Skeletal muscle tissue (tissue), 3 donors: ENCODE measurements at regions not wholly inside any gene's neighbourhood (a gene's known extent, or its start where the extent isn't known, plus 50 kb on each side); places are given as distances from the start of the nearest gene placed in this dataset.

Experiments used
- H3K27ac ChIP-seq: one replicate; pipeline ENCODE4 v1.7.0; 2013; ENCODE audit warnings: mild to moderate bottlenecking, low read depth, low read length, inconsistent platforms
- H3K27me3 ChIP-seq, 3 donors: one replicate each; pipeline ENCODE4 v1.7.0; 2013; ENCODE audit warnings: low read length in 3 of 3; ENCODE audit not compliant: control insufficient read depth in 3 of 3, insufficient read depth in 3 of 3
- H3K36me3 ChIP-seq, 3 donors: one replicate each; pipeline ENCODE4 v1.7.0; 2013; ENCODE audit warnings: low read length in 3 of 3; ENCODE audit not compliant: control insufficient read depth in 3 of 3, insufficient read depth in 3 of 3
- H3K4me1 ChIP-seq, 3 donors: one replicate each; pipeline ENCODE4 v1.7.0; 2013; ENCODE audit warnings: low read length in 3 of 3, mild to moderate bottlenecking in 3 of 3; ENCODE audit not compliant: control insufficient read depth in 3 of 3, insufficient read depth in 3 of 3
- H3K4me3 ChIP-seq, 3 donors: one replicate each; pipeline ENCODE4 v1.7.0; 2013; ENCODE audit warnings: low read length in 3 of 3
- H3K9ac ChIP-seq, 3 donors: one replicate each; pipeline ENCODE4 v1.7.0; 2013; ENCODE audit warnings: low read length in 3 of 3, mild to moderate bottlenecking in 3 of 3, moderate library complexity in 2 of 3, low read depth in 1 of 3
- H3K9me3 ChIP-seq, 3 donors: one replicate each; pipeline ENCODE4 v1.7.0; 2013; ENCODE audit warnings: low read length in 3 of 3; ENCODE audit not compliant: control insufficient read depth in 3 of 3
- donor health status: Osteomylitis.

DNA sequence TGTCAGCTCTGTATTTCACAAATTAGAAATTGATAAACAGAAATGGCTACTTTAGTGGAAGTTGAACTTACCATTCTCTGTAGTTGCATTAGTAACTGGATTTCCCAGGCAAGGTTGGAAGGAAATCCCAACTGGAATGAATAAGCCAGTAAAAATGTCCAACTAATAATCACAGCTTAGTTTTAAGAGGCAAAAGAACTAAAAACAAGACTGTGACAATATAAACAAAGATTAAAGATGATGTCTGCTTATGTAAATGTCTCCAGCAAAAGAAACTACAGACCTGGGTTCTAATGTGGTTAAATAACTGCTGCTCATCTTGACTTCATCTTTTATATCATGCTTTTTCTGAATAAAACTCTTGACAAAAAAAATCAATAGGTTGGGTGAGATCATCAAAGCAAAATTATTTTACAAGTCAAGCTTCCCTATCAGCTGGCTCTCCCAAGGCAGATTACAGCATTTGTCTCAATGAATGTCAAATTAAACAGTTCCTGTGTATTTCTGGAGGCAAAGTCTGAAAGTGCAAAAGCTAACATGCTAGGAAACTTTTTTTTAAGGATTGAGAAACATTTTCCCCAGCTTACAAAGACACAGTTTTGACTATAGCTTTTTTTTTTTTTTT lies 62.3 kb upstream of the HMHB1 start:
- H3K4me3 ChIP-seq, result no peak overlapping the region
- H3K27me3 ChIP-seq, result no peaks in the 10 kb centered on the region
- H3K36me3 ChIP-seq, result no peaks in the 10 kb centered on the region
- H3K27ac ChIP-seq, result no peak overlapping the region
- no peak overlapping the region for H3K9ac ChIP-seq
- H3K9me3 ChIP-seq, result no peaks in the 10 kb centered on the region
- H3K4me1 ChIP-seq, result no peaks in the 10 kb centered on the region

DNA sequence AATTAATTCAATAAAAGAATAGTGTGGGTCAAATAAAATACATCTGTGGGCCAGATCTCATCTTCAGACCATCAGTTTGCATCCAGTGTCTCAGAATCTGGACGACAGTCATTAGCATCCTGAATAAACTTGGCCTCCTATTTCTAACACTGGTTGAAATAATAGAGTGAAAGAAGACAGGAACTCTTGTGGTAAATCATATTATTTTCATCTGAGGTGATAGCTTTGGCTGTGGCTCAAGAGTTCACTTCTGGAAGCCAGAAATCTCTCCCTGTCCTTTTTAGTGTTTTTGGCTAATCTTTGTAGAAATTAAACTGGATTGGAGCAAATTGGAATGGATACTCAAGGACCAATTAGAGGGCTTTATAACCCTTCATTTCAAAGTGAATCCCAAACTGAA lies 63.4 kb upstream of the HMHB1 start:
- Histone ChIP-seq H3K9ac (no peak overlapping the region), H3K4me3 (no peak overlapping the region)

DNA sequence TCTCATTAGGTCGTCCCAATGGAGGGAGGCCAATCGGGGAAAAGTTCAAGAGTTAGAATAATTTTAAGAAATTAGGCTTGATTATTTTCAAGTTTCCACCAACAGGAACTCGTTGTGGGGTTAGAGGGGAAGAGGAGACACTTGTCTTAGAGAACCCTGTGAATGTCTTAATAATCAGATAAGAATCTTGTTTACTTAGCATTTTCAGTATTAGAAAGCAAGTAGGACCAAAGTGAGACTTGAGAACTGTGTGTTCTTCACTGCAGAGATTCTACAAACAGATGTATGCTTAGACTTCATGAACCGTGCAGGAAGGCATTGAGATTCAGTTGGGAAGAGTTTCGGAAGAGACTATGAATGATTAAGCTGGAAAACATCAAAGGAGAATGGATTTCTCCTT lies 69.0 kb upstream of the HMHB1 start:
- Histone ChIP-seq H3K4me3 (no peak overlapping the region), H3K9me3 (no peaks in the 10 kb centered on the region), H3K4me1 (no peaks in the 10 kb centered on the region), H3K9ac (no peak overlapping the region), H3K27ac (no peak overlapping the region), H3K27me3 (no peaks in the 10 kb centered on the region), H3K36me3 (no peaks in the 10 kb centered on the region)

More for the DNA sequence above, 63.4 kb upstream of the HMHB1 start:
- H3K4me1 ChIP-seq, result no peaks in the 10 kb centered on the region
- no peaks in the 10 kb centered on the region for H3K36me3 ChIP-seq
- H3K27ac ChIP-seq, result no peak overlapping the region
- H3K27me3 ChIP-seq, result no peaks in the 10 kb centered on the region
- H3K9me3 ChIP-seq, result no peaks in the 10 kb centered on the region

DNA sequence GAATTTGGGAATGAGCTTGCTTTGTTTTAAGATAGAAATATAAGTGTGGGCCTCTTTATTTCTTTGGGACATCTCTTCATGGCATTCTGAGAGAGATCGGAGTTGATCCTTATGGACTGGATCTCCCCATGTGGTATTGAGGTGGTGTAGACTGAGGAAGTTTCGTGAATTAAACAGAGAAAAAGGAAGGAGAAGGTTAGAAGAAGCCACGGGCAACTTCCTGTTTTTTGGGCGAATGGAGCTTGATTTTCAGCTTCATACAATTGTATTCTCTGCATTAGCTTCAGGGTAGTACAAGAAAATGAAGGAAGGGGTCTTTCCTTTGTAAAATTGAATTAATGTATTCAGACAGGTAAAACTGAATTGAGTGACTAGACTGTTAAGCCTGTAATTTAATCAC lies 70.5 kb upstream of the HMHB1 start:
- Histone ChIP-seq H3K9ac (no peak overlapping the region), H3K27me3 (no peaks in the 10 kb centered on the region), H3K4me3 (no peak overlapping the region), H3K4me1 (no peaks in the 10 kb centered on the region), H3K9me3 (no peaks in the 10 kb centered on the region), H3K27ac (no peak overlapping the region), H3K36me3 (no peaks in the 10 kb centered on the region)

DNA sequence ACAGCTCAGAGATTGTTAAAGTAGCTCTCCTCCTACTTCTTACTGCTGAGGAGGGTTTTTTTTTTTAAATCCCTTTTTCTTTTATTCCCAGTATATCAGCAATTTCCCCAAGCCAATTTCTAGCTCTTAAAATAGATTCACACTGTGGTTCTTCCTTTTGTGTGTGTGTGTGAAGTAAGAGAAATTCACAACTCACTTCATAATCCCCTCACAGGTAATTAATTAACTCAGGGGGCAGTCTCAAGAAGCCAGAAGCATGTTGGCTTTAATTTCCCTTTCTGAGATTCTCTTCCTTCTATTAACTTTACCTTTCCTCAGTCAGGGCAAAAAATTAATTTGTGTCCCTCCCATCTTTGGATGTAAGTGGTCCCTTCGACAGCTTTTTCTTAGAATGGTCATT lies 71.0 kb upstream of the HMHB1 start:
- Histone ChIP-seq H3K9me3 (no peaks in the 10 kb centered on the region), H3K4me3 (no peak overlapping the region), H3K9ac (no peak overlapping the region), H3K27ac (no peak overlapping the region), H3K36me3 (no peaks in the 10 kb centered on the region), H3K27me3 (no peaks in the 10 kb centered on the region), H3K4me1 (no peaks in the 10 kb centered on the region)

DNA sequence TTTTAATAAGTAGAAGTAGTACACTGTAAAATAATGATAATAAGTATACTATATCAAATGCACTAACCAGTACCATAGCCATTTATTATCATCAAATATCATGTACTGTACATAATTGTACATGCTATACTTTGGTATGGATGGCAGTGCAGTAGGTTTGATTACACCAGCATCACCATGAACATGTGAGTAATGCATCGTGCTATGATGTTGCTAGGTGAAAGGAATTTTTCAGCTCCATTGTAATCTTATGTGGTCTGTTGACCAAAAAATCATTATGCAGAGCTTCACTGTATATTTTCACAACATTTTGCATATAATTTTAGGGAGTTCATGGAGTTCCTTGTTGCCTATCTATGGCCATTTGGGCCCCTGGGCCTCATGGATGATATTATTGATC lies 72.2 kb upstream of the HMHB1 start:
- Histone ChIP-seq H3K4me1 (no peaks in the 10 kb centered on the region), H3K9me3 (no peaks in the 10 kb centered on the region), H3K36me3 (no peaks in the 10 kb centered on the region), H3K9ac (no peak overlapping the region), H3K27me3 (no peaks in the 10 kb centered on the region), H3K4me3 (no peak overlapping the region), H3K27ac (no peak overlapping the region)

DNA sequence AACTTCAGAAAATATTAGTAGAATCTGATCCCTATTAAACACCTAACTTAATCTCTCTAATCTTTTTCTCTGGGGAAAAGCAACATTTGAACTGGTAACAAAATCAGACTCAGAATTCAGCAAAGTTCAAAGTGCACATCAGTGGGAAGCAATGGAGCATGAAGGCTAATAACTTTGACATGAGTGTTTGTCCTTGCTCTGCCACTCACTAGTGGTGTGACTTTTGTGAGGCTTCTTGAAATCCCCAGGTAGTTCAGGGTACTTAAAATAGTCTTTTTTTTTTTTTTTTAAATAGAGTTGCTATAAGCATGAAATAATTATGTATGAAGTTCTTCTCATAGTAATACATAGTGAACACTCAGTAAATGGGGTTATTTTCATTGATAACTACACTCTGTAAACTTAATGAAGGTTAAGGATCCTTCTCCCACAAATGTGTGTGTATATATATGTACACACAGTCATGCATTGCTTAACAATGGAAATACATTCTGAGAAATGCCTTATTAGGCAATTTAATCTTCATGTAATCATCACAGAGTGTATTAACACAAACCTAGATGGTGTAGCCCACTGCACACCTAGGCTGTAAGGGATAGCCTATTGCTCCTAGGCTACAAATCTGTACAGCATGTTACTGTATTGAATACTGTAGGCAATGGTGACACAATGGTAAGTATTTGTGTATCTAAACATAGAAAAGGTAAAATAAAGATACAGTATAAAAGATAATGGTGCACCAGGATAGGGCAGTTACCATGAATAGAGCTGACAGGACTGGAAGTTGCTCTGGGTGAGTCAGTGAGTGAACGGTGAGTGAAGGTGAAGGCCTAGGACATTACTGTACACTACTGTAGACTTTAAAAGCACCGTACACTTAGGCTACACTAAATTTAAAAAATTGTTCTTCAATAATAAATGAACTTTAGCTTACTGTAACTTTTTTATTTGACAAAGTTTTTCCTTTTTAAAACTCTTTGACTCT lies 73.3 kb upstream of the HMHB1 start:
- no peak overlapping the region for H3K27ac ChIP-seq

DNA sequence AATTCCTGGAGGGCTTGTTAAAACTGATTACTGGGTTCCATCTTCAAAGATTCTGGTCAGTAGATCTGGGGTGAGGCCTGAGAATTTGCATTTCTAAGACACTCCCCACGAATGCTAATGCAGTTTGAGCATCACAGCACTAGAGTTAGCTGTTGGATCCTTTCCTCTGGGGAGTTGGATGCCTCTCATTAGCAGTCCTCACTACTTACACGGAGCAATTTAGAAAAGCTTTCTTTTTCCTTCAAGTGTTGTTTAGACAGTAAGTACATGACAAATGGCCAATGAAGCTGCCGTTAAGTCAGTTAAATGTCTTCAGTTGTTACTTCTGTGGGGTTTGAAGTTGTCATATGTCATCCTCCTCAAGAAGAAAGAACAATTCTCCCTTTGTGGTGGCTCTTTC lies 74.9 kb upstream of the HMHB1 start:
- no peaks in the 10 kb centered on the region for H3K27me3 ChIP-seq
- no peak overlapping the region for H3K27ac ChIP-seq
- no peaks in the 10 kb centered on the region for H3K36me3 ChIP-seq
- H3K9me3 ChIP-seq, result no peaks in the 10 kb centered on the region
- H3K9ac ChIP-seq, result no peak overlapping the region
- peaks cover 0 to 2% (median 0%) of the 10 kb centered on the region in 3 donors for H3K4me1 ChIP-seq
- H3K4me3 ChIP-seq, result no peak overlapping the region

More for the DNA sequence above, 73.3 kb upstream of the HMHB1 start:
- H3K9me3 ChIP-seq, result no peaks in the 10 kb centered on the region
- H3K4me3 ChIP-seq, result no peak overlapping the region
- H3K9ac ChIP-seq, result no peak overlapping the region
- H3K27me3 ChIP-seq, result no peaks in the 10 kb centered on the region
- no peaks in the 10 kb centered on the region for H3K36me3 ChIP-seq
- no peaks in the 10 kb centered on the region for H3K4me1 ChIP-seq

DNA sequence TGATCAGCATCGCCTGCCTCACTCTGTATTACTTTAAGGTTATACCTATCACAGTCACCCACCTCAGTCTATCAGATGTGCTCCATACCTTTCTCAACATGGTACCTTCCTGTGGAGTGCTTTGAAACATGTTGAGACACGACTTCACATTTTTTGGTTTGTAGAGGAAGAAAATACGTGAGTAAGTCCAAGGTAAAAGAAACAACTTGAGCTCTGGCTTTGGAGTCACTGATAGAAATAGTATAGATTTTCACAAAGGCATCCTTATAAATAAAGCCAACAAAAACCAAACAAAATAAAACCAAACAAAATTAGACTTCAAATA lies 77.5 kb upstream of the HMHB1 start:
- H3K27ac ChIP-seq, result no peak overlapping the region

DNA sequence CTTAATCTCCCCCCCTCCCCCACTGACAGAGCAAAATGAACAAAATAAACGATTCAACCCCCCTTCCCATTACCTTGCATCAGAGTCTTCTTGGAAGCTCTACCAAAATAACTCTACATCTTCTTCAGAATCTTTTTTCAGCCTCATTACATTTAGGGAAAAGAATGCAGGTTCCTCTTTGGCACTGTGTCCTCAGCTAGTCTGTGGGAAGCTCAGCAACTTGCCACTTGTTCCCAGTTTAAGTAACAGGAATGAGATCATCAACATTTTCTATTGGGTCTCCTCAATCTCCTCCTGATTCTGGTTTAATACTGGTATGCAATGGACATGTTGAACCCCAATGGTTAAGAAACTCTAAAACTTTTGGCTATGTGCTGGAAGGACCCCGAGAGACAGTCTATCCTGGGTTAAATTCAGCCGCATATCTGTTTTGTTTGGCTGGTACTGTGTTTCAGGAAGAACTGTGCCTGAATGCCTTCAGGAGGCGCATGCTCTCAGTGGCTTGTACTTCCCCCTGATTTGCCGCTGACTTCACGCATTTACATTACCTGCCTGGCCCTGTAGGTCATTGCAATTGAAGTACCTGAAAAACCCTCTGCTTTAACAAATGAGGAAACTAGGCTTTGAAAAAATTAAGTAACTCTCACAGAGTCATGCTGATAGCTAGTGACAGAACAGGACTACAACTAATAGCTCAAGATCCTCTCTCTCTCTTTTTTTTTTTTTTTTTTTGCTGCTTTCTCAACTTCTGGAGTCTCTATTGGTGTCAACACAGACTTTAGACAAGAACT lies 78.1 kb upstream of the HMHB1 start:
- Histone ChIP-seq H3K36me3 (no peaks in the 10 kb centered on the region), H3K4me3 (no peak overlapping the region), H3K9ac (no peak overlapping the region), H3K4me1 (peaks cover 0 to 2% (median 0%) of the 10 kb centered on the region in 3 donors), H3K27ac (no peak overlapping the region), H3K27me3 (no peaks in the 10 kb centered on the region), H3K9me3 (no peaks in the 10 kb centered on the region)

More for the DNA sequence above, 77.5 kb upstream of the HMHB1 start:
- Histone ChIP-seq H3K4me3 (no peak overlapping the region), H3K4me1 (peaks cover 0 to 2% (median 0%) of the 10 kb centered on the region in 3 donors), H3K9ac (no peak overlapping the region), H3K27me3 (no peaks in the 10 kb centered on the region), H3K36me3 (no peaks in the 10 kb centered on the region), H3K9me3 (no peaks in the 10 kb centered on the region)
